Activated naive CD4-positive, alpha-beta T cell treated with anti-CD3 and anti-CD28 coated beads for 36 hours (primary cell): ENCODE measurements at regions not wholly inside any gene's neighbourhood (a gene's known extent, or its start where the extent isn't known, plus 50 kb on each side); places are given as distances from the start of the nearest gene placed in this dataset.

Source experiments
- CTCF ChIA-PET: fragments of 350-600 bp; sonication (Branson Sonifier 250); formaldehyde crosslinking; loops from one replicate; lab custom pipeline; 2021; ENCODE audit warnings: antibody characterized with exemption; lab: Charles Lee
- DNase-seq: peaks from one replicate; pipeline ENCODE4 v3.0.0-alpha.2; 2020
- H3K27ac Mint-ChIP-seq: one replicate; pipeline ENCODE4 v1.8.0; 2021; ENCODE audit warnings: mild to moderate bottlenecking, mixed read lengths
- H3K27me3 Mint-ChIP-seq: one replicate; pipeline ENCODE4 v1.8.0; 2021; ENCODE audit warnings: low read depth, mixed read lengths
- H3K36me3 Mint-ChIP-seq: one replicate; pipeline ENCODE4 v1.8.0; 2021; ENCODE audit warnings: low read depth, mixed read lengths
- H3K4me1 Mint-ChIP-seq: one replicate; pipeline ENCODE4 v1.8.0; 2021; ENCODE audit warnings: low read depth, mixed read lengths
- H3K4me3 Mint-ChIP-seq: one replicate; pipeline ENCODE4 v1.8.0; 2021; ENCODE audit warnings: mild to moderate bottlenecking, moderate library complexity, mixed read lengths
- H3K9me3 Mint-ChIP-seq: one replicate; pipeline ENCODE4 v1.8.0; 2021; ENCODE audit warnings: mixed read lengths
- intact Hi-C: fragments of 100-400 bp; cut with micrococcal nuclease; formaldehyde crosslinking; loops from one replicate; pipeline ENCODE4 v1.15.1; 2023

DNA sequence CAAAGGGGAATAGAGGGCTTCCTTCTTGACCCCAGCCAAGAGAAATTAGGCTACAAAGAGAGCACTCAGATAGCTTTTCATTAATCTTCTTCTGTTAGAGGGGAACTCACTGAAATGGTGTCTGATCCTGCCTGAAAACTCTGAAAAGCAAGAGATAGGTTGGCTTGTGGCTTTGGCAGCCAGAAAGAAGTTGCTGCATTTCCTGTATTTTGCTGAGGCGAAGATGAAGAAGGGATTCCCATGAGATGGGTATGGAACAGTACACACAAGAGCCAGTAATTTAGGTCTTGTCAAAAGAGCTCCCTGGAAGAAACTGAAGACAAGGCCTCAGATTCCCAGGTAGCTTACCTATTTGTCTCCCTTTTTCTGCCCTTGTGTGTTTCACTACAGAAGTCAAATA, 120.9 kb upstream of the TARS1 start:
- intact Hi-C loops, result no loop called here
- Mint-ChIP-seq H3K9me3 (no peaks in the 10 kb centered on the region), H3K27me3 (no peaks in the 10 kb centered on the region), H3K4me1 (no peaks in the 10 kb centered on the region), H3K27ac (no peak overlapping the region), H3K4me3 (no peak overlapping the region), H3K36me3 (no peaks in the 10 kb centered on the region)
- CTCF ChIA-PET, result no interaction called here
- no peak for DNase-seq

DNA sequence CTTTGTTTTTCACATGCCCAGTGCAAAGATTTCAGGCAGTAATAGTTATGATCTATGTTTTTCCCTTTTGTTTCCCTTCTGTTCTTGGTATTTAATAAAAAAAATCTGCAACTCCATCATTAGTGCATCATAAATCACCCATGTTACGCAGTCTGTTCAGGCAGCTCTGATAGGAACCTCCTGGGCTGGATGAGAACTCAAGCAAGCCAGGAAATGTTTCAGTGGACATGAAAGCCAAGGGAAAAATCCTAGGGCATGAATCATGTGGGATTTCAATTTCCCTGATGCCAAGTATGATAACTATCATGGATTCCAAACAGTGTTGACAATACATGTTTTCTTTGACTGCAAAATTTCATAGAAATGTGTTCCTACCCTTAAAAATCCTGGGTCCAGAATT, 119.7 kb upstream of the TARS1 start:
- CTCF ChIA-PET, result no interaction called here
- intact Hi-C loops, result no loop called here
- Mint-ChIP-seq H3K9me3 (no peaks in the 10 kb centered on the region), H3K36me3 (no peaks in the 10 kb centered on the region), H3K4me3 (no peak overlapping the region), H3K4me1 (no peaks in the 10 kb centered on the region), H3K27me3 (no peaks in the 10 kb centered on the region), H3K27ac (no peak overlapping the region)
- no peak for DNase-seq

DNA sequence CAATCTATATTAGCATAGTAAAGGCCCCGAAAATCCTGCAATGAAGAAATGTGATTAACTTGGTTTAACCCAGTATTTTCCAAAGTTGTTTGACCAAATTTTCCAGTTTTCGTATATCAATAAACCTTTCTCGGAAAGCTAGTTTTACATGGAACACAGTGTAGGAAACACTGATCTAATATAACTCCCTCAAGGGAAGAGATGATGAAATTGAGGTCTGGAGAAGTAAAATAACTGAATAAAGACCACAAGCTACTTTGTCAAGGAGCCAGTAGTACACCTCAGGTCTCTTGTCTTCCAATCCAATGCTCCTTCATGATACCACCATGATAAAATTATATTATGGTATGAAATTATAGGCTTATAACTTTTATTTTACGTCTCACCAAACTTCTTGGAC, 118.1 kb upstream of the TARS1 start:
- CTCF ChIA-PET, result no interaction called here
- H3K9me3 Mint-ChIP-seq, result no peaks in the 10 kb centered on the region

DNA sequence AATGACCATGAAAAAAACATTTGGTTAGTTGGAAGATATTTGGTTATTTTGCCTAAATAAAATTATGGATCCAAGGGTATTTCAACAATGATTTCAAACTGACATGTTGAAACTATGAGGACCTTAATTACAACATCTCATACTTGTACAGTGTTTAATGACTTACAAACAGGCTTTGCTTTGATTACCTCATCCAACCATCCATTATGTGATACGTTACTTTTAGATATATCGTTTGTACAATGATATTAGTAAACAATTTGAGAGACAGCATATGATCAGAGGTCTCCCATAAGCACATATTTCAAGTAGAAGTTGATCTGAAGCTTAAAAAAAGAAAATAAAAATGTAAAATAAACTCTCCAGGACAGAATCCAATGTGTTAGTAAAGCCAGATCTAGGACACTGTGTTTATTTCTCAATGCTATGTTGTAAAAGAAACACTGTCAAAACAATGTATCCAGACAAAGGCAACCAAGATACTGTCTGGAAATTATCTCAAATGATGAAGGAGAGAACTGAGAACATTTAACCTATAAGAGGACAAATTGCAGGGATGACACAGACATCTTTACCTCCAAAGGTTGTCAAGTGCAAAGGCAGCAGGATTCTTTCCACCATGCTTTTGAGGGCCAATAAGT, 116.0 kb upstream of the TARS1 start:
- CTCF ChIA-PET, result no interaction called here
- no peak for DNase-seq
- H3K9me3 Mint-ChIP-seq, result no peaks in the 10 kb centered on the region
- H3K27ac Mint-ChIP-seq, result no peak overlapping the region
- H3K27me3 Mint-ChIP-seq, result no peaks in the 10 kb centered on the region
- no peak overlapping the region for H3K4me3 Mint-ChIP-seq
- no peaks in the 10 kb centered on the region for H3K4me1 Mint-ChIP-seq
- H3K36me3 Mint-ChIP-seq, result no peaks in the 10 kb centered on the region
- intact Hi-C loops, result no loop called here

More for the DNA sequence above, 118.1 kb upstream of the TARS1 start:
- no peak for DNase-seq
- Mint-ChIP-seq H3K27me3 (no peaks in the 10 kb centered on the region), H3K4me1 (no peaks in the 10 kb centered on the region), H3K4me3 (no peak overlapping the region), H3K27ac (no peak overlapping the region), H3K36me3 (no peaks in the 10 kb centered on the region)
- intact Hi-C loops, result no loop called here

DNA sequence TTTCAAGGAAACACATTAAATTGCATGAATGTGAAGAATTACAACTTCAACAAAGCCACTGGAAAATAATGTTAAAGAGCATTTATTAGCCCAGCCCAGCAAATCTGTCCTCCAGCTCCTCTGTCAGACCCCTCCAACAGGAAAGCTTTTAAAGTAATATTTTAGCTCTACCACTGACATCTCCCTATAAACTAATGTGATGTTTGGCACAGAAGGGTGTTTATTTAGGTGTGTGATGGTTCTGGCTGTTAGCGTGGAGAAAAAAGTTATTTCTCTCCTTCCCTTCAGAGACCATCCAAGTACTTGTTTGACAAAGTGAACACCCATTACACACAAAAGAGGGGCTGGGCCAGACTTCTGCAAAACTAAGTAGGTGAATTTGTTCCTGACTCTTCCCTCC, 111.9 kb upstream of the TARS1 start:
- intact Hi-C loops, result no loop called here
- Mint-ChIP-seq H3K9me3 (no peaks in the 10 kb centered on the region), H3K27me3 (peaks cover 2% of the 10 kb centered on the region), H3K4me1 (no peaks in the 10 kb centered on the region), H3K4me3 (no peak overlapping the region), H3K36me3 (no peaks in the 10 kb centered on the region), H3K27ac (no peak overlapping the region)
- CTCF ChIA-PET, result no interaction called here
- no peak for DNase-seq

DNA sequence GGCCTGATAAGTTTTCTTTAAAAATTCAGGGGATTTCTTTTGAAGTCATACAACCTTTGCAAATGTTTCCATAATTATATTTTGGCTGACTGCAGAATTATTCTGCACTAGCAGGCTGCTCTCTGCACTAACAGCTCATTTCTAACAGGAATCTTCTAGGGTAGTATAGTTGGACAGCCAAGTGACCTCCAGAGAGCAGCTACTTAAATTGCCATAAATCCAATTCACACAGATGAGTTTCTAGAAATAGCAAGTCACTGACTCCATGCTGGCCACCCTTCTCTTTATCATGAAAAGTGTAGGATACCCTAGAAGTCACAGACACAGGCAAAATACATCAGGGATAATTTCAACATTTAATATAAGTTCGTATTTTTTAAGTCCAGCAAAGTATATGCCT, 110.9 kb upstream of the TARS1 start:
- intact Hi-C loops, result no loop called here
- H3K4me3 Mint-ChIP-seq, result no peak overlapping the region
- no peaks in the 10 kb centered on the region for H3K4me1 Mint-ChIP-seq
- no peaks in the 10 kb centered on the region for H3K9me3 Mint-ChIP-seq
- H3K36me3 Mint-ChIP-seq, result no peaks in the 10 kb centered on the region
- H3K27me3 Mint-ChIP-seq, result peaks cover 2% of the 10 kb centered on the region
- H3K27ac Mint-ChIP-seq, result no peak overlapping the region
- no peak for DNase-seq
- CTCF ChIA-PET, result no interaction called here

DNA sequence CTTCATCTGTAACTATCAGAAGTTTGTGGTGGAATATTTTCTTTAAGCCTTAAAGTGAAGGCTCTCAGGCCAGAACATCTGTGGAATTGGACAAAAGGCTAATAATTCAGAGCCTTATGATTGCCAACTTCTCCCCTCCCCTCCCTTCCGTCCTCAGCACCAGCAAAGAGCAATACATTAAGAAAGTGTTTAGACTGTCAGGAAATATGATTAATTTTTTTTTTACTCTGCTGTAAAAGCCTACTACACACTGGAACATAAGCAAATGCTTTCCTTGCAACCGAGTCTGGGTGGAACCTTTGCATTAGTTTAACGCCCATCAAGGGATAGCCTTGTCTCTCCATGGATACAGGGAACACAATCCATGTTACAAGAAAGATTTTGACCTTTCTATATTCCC, 110.3 kb upstream of the TARS1 start:
- CTCF ChIA-PET, result no interaction called here
- intact Hi-C loops, result no loop called here
- H3K9me3 Mint-ChIP-seq, result no peaks in the 10 kb centered on the region
- no peak overlapping the region for H3K27ac Mint-ChIP-seq
- peaks cover 2% of the 10 kb centered on the region for H3K27me3 Mint-ChIP-seq
- no peak overlapping the region for H3K4me3 Mint-ChIP-seq
- DNase-seq, result no peak
- H3K4me1 Mint-ChIP-seq, result no peaks in the 10 kb centered on the region
- no peaks in the 10 kb centered on the region for H3K36me3 Mint-ChIP-seq

DNA sequence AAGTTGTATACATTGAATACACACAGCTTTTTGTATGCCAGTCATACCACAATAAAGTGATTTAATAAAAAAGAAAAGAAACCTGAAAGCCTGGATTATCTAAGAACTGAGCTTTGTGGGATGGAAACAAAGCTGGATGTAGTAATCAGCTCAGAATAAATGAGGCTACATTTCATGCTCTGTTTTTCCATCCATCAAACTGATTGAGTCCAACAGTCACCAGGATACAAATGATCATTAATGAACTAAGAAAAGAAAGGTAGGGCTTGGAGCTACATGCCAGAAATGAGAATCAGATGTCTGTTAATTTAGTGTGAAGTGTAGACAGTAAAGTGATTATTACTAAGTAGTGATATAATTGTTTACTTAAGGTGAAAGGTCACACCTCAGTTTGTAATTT, 109.8 kb upstream of the TARS1 start:
- Mint-ChIP-seq H3K9me3 (no peaks in the 10 kb centered on the region), H3K36me3 (no peaks in the 10 kb centered on the region), H3K27ac (no peak overlapping the region), H3K27me3 (peaks cover 2% of the 10 kb centered on the region), H3K4me3 (no peak overlapping the region), H3K4me1 (no peaks in the 10 kb centered on the region)
- intact Hi-C loops, result no loop called here
- CTCF ChIA-PET, result no interaction called here
- DNase-seq, result no peak

DNA sequence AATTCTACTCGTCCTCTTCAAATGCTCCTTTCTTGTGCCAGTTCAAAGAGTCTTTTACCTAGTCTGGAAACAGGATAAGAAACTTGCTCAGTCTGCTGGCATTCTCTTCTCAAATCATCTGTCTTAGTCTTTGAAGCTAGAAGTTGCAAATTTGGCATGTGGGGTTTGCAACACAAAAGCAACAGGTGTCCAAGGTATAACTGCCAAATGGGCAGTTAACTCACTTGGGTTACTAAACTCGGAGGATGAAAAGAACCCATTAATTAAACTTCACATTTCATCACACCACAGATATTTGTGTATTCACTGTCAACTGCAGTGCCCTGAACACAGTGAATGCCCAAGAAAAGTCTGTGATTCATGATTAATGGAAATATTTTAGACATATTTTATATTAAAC, 108.0 kb upstream of the TARS1 start:
- Mint-ChIP-seq H3K27ac (no peak overlapping the region), H3K27me3 (peaks cover 2% of the 10 kb centered on the region), H3K4me3 (no peak overlapping the region), H3K4me1 (no peaks in the 10 kb centered on the region), H3K9me3 (no peaks in the 10 kb centered on the region), H3K36me3 (no peaks in the 10 kb centered on the region)
- CTCF ChIA-PET, result no interaction called here
- intact Hi-C loops, result no loop called here
- DNase-seq, result no peak

DNA sequence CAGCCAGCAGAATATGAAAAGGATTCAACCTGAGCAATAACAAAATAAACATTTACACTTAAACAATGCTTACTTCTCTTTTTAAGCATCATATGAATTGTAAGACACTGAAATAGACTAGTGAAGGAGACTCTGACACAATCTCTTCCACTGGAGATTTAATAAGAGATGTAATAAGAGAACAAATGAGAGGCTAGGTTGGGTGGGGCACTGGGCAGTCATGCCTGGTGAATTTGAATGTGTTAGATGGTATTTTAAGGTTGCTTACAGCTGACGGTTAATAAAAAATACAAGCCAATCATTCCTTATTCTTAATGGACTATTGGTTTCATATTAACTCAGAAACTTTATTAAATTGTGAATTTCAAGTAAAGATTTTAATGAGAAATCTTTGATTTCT, 105.9 kb upstream of the TARS1 start:
- no peaks in the 10 kb centered on the region for H3K9me3 Mint-ChIP-seq
- no peak overlapping the region for H3K27ac Mint-ChIP-seq
- peaks cover 2% of the 10 kb centered on the region for H3K27me3 Mint-ChIP-seq
- H3K36me3 Mint-ChIP-seq, result no peaks in the 10 kb centered on the region
- no peak overlapping the region for H3K4me3 Mint-ChIP-seq
- H3K4me1 Mint-ChIP-seq, result no peaks in the 10 kb centered on the region
- CTCF ChIA-PET, result interaction anchor here (0.6 kb wide), 1 partner anchor 355 kb away, joined by 3 read pairs; no protein-coding TSS in a partner anchor
- DNase-seq, result no peak
- intact Hi-C loops, result no loop called here

DNA sequence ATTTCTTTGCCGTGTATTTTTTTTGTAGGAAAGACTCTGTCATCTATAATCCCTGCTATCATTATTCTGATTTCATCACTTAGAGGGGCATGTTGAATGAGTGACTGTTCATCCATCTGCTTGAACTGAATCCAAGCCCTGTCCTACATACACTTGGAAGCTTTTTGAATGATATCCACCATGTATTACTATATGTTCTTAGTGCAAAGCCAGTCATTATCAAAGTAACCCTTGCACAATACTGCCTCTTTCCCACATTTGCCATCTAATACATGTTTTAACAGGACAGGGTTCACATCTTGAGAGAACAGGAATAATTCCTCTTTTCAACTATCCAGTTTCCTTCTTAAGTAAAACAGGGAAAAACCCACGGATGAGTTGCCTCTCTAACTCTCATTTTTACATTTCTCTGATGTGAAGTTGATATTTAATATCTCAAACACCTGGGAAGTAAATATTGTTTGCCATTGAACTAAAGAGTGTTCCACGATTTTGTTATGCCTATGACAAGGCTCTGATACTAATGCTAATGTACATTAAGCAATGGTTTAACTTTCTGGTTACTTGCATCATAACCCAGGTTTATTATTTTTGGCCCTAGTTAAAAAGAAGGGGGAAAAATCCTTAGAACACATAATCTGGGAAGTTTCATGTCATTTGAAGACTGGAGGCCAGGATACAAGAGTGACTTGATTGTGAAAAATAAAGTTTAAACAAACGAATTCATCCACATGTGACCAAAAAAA, 103.7 kb upstream of the TARS1 start:
- Mint-ChIP-seq H3K27ac (no peak overlapping the region), H3K4me3 (no peak overlapping the region), H3K36me3 (no peaks in the 10 kb centered on the region), H3K4me1 (no peaks in the 10 kb centered on the region), H3K27me3 (peaks cover 2% of the 10 kb centered on the region), H3K9me3 (peaks cover 2% of the 10 kb centered on the region)
- intact Hi-C loops, result no loop called here
- CTCF ChIA-PET, result no interaction called here
- no peak for DNase-seq

DNA sequence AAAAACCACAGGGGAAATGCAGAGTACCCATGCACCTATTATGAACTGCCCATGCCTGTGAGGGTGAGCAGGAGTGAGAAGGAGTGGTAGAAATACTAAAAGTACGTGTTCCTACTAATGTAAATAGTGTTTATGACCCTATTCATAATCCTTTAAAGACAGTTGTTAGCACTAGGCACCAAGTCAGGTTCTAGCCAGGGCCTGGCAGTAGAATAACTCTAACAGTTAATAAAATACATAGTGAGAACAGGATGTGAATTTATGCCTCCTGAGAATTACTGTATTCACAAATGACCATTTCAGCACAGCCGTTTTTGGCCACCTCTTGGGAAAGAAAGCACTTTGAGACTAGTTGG, 103.2 kb upstream of the TARS1 start:
- H3K27me3 Mint-ChIP-seq, result peaks cover 2% of the 10 kb centered on the region
- no peak overlapping the region for H3K27ac Mint-ChIP-seq
- H3K4me3 Mint-ChIP-seq, result no peak overlapping the region
- peaks cover 2% of the 10 kb centered on the region for H3K9me3 Mint-ChIP-seq
- H3K4me1 Mint-ChIP-seq, result no peaks in the 10 kb centered on the region
- CTCF ChIA-PET, result no interaction called here
- intact Hi-C loops, result no loop called here
- no peak for DNase-seq
- H3K36me3 Mint-ChIP-seq, result no peaks in the 10 kb centered on the region

DNA sequence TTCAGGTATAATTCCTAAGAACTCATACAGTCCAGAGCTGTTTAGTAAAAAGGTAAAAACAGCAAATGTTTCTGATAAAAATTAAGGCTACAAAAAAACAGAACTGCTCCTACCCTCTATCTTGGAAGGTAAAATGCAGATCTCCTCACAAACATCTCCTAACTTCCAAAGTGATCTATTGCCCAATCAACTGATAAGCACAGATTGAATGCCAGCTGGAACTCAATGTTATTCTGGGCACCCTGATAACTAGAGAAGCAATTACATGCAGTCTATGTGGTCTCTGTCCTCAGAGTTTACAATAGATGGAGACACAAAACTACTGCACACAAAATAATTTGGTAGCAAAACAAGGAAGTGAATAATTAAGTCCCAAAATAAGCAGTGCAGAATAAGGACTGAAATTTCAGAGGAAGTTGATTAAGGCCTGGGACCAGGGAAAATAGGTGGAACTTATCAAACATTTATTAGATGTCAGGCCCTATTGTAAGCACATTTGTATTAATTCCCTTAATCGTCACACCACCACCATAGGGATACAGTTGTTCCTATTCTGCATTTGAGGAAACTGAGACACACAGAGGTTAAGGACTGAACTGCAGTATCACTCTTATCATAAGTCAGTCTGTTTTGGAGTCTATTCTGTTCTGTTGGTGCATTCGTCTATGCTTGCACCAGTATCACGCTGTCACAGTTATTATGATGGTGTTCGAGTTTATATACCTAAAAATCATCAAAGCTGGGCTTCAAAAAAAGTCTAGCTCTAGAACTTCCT, 102.2 kb upstream of the TARS1 start:
- no peak for DNase-seq
- H3K4me1 Mint-ChIP-seq, result no peaks in the 10 kb centered on the region
- peaks cover 2% of the 10 kb centered on the region for H3K9me3 Mint-ChIP-seq
- H3K27ac Mint-ChIP-seq, result no peak overlapping the region
- CTCF ChIA-PET, result no interaction called here
- no peaks in the 10 kb centered on the region for H3K36me3 Mint-ChIP-seq
- intact Hi-C loops, result no loop called here
- no peaks in the 10 kb centered on the region for H3K27me3 Mint-ChIP-seq
- H3K4me3 Mint-ChIP-seq, result no peak overlapping the region
